ENCODE measurements at regions not wholly inside any gene's neighbourhood (a gene's known extent, or its start where the extent isn't known, plus 50 kb on each side); places are given as distances from the start of the nearest gene placed in this dataset.
"Not testable (repeated sequence)": the region's sequence is repeated elsewhere in the genome, so short reads cannot be mapped to it uniquely, and the experiment has no call there.

DNA sequence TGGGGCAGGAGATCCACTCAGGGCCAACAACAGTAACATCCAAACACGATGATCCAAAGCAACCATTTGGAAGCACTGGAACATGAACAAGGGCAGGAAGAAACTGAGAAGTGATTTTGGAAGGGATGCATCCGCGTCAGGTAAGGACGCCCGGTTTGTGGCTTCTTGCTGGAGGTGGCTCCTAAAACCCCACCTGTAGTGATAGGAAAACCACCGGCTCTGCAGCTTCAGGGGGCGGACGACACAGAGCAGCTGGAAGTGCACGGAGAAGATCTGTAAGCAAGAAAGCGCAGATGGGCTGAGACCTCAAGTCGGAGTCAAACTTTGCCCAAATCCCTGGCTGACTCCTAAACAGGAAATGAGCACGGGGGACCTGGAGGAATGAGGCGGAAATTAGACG is 1066.1 kb downstream of the BRD1 start:
- no peak overlapping the region for H3K4me3 ChIP-seq (ENCODE audit: low read depth, low read length)
- TF ChIP-seq CTCF (IDR thresholded peaks at IDR 0.05; ENCODE audit: borderline replicate concordance, insufficient read depth, low read depth, low read length) = no peak

GRCh38 chr22:48760481-48761390 is 1066.9 kb downstream of the BRD1 start:
- no peak overlapping the region for H3K4me3 ChIP-seq (ENCODE audit: low read depth, low read length)
- TF ChIP-seq CTCF (IDR thresholded peaks at IDR 0.05; ENCODE audit: borderline replicate concordance, insufficient read depth, low read depth, low read length) = no peak

DNA sequence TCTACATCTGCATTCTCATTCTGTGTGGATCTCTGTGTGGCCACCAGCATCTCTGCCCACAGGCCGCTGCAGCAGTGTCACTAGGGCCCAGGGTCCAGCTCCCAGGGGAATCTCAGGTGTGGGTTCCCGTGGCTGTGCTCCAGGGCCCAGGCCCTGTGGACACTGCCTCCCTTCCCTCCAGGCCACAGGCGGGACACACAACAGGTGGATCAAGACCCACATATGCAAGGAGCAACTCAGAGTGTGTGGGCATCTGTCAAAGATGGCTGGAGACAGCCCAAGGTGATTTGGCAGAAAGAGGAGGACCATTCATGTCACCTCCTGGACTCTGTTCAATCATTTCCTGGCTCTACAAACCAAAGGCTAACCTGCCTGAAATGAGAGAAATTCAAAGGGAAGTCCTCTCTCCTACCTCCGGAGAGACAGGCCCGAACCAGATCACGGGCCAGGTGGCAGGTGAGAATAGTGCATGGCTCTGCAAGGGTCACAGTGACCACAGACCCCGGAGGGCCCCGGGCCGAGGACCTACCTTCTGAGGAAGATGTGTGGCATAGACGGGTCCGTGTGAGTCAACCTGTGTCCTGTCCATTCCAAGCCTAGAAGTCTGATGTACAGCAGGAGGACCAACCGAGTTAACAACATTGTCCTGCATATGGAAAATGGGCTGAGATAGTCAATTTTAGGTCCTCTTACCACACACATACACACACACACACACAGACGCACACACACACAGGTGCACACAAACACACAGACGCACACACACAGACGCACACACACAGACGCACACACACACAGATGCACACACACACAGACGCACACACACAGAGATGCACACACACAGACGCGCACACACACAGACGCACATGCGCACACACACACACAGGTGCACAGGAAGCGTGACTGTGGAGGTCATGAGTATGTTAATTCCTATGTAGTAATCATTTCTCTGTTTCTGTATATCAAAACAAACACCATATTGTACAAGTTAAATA is 1068.5 kb downstream of the BRD1 start:
- TF ChIP-seq CTCF (IDR thresholded peaks at IDR 0.05; ENCODE audit: borderline replicate concordance, insufficient read depth, low read depth, low read length) = no peak
- no peak overlapping the region for H3K4me3 ChIP-seq (ENCODE audit: low read depth, low read length)

- no peak for TF ChIP-seq CTCF (IDR thresholded peaks at IDR 0.05; ENCODE audit: borderline replicate concordance, insufficient read depth, low read depth, low read length)
These were observed 1069.6 kb downstream of the BRD1 start for GRCh38 chr22:48757985-48758561.

DNA sequence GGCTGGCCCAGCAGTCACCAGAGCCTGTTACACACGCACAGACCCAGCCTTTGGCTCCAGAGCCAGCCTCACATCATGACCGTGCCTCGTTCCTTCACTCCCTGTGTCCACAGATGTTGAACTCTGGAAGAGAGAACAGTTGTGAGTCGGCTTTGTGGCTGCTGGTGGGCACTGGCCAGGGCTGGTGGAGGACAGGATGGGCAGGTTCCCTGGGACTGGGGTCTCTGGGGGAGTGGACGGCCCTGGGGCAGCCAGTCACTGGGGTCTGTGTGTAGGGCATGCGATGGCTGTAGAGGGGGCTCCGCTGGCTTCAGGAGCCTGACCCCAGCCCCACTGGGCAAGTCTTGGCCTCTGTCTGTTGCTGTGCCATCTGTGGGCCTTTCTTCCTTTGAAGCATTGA is 1070.1 kb downstream of the BRD1 start:
- no peak overlapping the region for H3K4me3 ChIP-seq (ENCODE audit: low read depth, low read length)
- TF ChIP-seq CTCF (IDR thresholded peaks at IDR 0.05; ENCODE audit: borderline replicate concordance, insufficient read depth, low read depth, low read length) = no peak

More at GRCh38 chr22:48757985-48758561, 1069.6 kb downstream of the BRD1 start:
- H3K4me3 ChIP-seq (ENCODE audit: low read depth, low read length) = no peak overlapping the region

GRCh38 chr22:48757135-48757534 is 1070.5 kb downstream of the BRD1 start:
- not testable (repeated sequence) for H3K4me3 ChIP-seq (ENCODE audit: low read depth, low read length)
